ENCODE measurements at regions not wholly inside any gene's neighbourhood (a gene's known extent, or its start where the extent isn't known, plus 50 kb on each side); places are given as distances from the start of the nearest gene placed in this dataset.

DNA sequence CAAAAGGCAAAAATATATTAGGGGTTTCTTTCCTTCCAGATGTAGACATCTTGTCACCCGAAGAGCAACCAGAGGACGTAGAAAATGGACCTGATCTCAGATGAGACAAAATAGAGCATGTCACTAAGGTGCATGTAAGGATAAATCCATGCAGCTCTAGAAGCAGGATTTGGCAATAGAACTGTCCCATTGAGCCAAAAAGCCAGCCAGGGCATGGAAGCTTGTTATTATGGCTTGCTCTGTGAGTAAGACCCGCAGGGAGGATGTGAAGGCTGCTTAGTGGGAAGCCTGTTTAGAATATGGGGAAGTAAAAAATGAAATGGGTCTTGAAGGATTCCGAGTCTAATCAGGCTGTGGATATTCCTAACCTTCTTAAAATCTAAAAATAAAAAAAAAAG, 165.6 kb upstream of the MPDZ start:
- Mint-ChIP-seq H3K4me3 (ENCODE audit: unreplicated experiment) (no peak overlapping the region), H3K9me3 (ENCODE audit: unreplicated experiment) (no peaks in the 10 kb centered on the region), H3K4me1 (ENCODE audit: unreplicated experiment) (peaks cover 55% of the 10 kb centered on the region), H3K27me3 (ENCODE audit: unreplicated experiment) (peaks cover 2% of the 10 kb centered on the region), H3K27ac (ENCODE audit: unreplicated experiment) (no peak overlapping the region), H3K36me3 (ENCODE audit: low read depth, unreplicated experiment) (no peaks in the 10 kb centered on the region)
- no peak for DNase-seq (ENCODE audit: low spot score)
- TF ChIP-seq, protein P1, sequence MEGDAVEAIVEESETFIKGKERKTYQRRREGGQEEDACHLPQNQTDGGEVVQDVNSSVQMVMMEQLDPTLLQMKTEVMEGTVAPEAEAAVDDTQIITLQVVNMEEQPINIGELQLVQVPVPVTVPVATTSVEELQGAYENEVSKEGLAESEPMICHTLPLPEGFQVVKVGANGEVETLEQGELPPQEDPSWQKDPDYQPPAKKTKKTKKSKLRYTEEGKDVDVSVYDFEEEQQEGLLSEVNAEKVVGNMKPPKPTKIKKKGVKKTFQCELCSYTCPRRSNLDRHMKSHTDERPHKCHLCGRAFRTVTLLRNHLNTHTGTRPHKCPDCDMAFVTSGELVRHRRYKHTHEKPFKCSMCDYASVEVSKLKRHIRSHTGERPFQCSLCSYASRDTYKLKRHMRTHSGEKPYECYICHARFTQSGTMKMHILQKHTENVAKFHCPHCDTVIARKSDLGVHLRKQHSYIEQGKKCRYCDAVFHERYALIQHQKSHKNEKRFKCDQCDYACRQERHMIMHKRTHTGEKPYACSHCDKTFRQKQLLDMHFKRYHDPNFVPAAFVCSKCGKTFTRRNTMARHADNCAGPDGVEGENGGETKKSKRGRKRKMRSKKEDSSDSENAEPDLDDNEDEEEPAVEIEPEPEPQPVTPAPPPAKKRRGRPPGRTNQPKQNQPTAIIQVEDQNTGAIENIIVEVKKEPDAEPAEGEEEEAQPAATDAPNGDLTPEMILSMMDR (IDR thresholded peaks at IDR 0.05; ENCODE audit: unreplicated experiment) = no peak

DNA sequence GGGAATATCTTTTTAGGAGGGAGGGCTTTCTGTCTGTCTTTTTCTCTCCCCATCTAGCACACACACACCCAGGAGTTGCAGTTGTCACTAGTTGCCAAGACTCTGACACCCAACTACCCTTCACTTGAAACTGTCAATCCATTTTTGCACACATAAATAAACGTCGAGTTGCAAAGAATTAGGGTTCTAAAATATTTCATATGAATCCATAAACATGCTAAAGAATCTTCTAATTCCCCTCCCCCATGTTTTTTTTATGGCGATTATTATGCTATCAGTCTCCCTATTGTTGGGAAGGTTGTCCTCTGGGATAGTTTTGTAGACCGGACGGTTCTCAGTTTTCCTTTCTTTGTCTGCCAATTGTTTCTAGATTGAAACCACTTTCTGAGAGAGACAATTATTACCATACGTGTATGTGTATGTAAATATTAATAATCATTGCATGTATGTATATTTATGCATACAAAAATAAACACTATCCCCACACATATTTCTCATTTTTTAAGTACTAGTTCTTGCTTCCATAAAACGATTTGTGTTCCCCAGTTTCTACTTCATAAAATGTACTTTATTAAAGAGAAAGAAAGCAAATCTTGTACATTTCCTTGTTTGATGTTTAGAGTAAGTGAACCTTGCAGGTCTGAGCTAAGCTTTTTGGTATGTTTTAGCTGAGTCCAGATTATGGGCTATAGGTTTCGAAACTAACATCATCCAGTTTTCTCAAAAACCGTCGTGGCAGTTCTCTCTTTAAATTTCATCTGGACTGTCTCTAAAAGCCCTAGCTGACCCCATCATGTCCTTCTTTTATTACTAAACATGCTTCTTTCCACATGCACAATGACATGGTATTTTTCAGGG, 165.0 kb upstream of the MPDZ start:
- Mint-ChIP-seq H3K27me3 (ENCODE audit: unreplicated experiment) (peaks cover 2% of the 10 kb centered on the region), H3K4me3 (ENCODE audit: unreplicated experiment) (no peak overlapping the region), H3K4me1 (ENCODE audit: unreplicated experiment) (peaks cover 49% of the 10 kb centered on the region), H3K9me3 (ENCODE audit: unreplicated experiment) (no peaks in the 10 kb centered on the region), H3K27ac (ENCODE audit: unreplicated experiment) (no peak overlapping the region), H3K36me3 (ENCODE audit: low read depth, unreplicated experiment) (no peaks in the 10 kb centered on the region)
- no peak for DNase-seq (ENCODE audit: low spot score)
- TF ChIP-seq, protein P1 (IDR thresholded peaks at IDR 0.05; ENCODE audit: unreplicated experiment) = no peak

DNA sequence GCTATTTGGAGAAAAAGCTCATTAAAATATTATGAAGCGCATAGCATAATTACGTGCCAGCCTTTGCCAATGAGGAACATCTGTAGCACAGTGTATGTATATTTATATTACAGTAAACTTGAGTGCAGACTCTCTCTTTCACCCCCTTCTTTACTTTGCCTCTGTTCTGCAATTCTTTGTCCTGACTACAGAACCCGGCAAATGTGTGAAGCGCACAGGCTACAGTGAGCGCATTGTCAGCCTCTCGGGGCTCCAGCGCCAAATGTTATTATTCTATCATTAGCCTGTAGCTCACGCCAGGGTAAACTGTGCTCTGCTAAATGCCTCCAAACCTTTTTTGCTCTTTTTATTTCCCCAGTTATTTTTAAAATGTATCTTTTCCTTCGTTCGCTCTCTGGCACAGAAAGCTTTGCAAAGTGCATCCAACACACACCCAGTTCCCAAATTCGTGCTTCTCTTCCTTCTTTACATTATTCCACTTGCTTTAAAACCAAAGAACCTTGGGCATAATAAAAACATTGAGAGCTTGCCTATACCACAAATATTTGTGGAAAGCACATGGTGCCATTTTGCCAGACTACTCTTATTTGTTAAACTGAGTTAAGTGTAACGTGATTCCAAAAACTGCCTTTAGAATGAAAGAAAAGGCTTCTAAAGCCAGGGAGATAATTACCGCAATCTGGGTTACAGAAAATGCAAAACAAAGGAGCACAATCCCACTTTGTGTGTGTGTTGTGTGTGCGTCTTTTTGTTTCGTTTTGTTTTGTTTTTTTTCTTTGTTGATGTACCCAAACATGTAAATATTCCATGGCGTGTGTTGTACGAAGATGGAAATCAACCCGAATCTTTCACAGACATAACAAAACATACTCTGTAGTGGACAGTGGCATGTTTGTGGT, 164.1 kb upstream of the MPDZ start:
- Mint-ChIP-seq H3K36me3 (ENCODE audit: low read depth, unreplicated experiment) (no peaks in the 10 kb centered on the region), H3K27ac (ENCODE audit: unreplicated experiment) (no peak overlapping the region)
- TF ChIP-seq, protein P1 (IDR thresholded peaks at IDR 0.05; ENCODE audit: unreplicated experiment) = no peak

DNA sequence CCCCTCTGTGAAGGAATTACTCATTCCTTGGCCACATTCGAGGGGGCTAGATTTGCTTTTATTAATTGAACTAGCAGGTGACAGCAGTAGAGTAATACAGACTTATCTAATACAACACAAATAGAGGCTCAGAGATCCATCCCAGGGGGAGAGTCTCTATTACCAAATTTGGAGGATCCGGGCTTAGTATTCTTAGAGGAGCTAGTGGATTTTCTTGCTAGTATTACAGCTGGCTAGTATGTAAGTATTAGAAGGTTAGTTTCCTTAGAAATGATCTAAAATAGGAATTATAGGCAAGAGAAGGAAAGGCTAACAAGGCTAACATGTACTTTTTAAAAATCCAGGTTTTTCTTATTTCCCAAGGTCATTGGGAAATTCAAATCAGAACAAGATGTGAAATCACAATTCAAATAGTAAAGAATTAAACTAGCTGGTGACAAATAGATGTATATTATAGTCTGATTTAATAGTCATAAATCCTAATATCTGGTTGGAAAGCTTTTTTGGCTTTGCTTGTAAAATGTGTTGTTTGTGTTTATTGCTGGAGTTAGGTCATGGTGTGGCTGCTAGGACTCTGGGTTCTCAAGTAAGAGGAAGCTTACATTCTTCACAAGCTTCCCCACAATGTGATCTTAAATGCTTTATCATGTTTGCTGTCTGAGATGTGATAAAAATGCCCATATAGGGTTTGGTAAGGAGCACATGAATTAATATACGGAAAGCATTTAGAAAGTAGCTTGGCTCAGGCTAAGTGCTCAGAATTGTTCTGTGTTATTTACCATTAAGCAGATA, 160.4 kb upstream of the MPDZ start:
- no peaks in the 10 kb centered on the region for H3K36me3 Mint-ChIP-seq (ENCODE audit: low read depth, unreplicated experiment)
- DNase-seq (ENCODE audit: low spot score) = no peak
- H3K27me3 Mint-ChIP-seq (ENCODE audit: unreplicated experiment) = no peaks in the 10 kb centered on the region
- TF ChIP-seq, protein P1 (IDR thresholded peaks at IDR 0.05; ENCODE audit: unreplicated experiment) = no peak
- H3K9me3 Mint-ChIP-seq (ENCODE audit: unreplicated experiment) = no peaks in the 10 kb centered on the region
- H3K4me3 Mint-ChIP-seq (ENCODE audit: unreplicated experiment) = no peak overlapping the region
- peaks cover 16% of the 10 kb centered on the region for H3K4me1 Mint-ChIP-seq (ENCODE audit: unreplicated experiment)
- no peak overlapping the region for H3K27ac Mint-ChIP-seq (ENCODE audit: unreplicated experiment)

More for the DNA sequence above, 164.1 kb upstream of the MPDZ start:
- no peak for DNase-seq (ENCODE audit: low spot score)
- no peak overlapping the region for H3K4me3 Mint-ChIP-seq (ENCODE audit: unreplicated experiment)
- peaks cover 41% of the 10 kb centered on the region for H3K4me1 Mint-ChIP-seq (ENCODE audit: unreplicated experiment)
- H3K9me3 Mint-ChIP-seq (ENCODE audit: unreplicated experiment) = no peaks in the 10 kb centered on the region
- no peaks in the 10 kb centered on the region for H3K27me3 Mint-ChIP-seq (ENCODE audit: unreplicated experiment)

Measured in endothelial cell (in vitro differentiated cells).